ENCODE measurements at regions not wholly inside any gene's neighbourhood (a gene's known extent, or its start where the extent isn't known, plus 50 kb on each side); places are given as distances from the start of the nearest gene placed in this dataset.
"Not testable (repeated sequence)": the region's sequence is repeated elsewhere in the genome, so short reads cannot be mapped to it uniquely, and the experiment has no call there.

DNA sequence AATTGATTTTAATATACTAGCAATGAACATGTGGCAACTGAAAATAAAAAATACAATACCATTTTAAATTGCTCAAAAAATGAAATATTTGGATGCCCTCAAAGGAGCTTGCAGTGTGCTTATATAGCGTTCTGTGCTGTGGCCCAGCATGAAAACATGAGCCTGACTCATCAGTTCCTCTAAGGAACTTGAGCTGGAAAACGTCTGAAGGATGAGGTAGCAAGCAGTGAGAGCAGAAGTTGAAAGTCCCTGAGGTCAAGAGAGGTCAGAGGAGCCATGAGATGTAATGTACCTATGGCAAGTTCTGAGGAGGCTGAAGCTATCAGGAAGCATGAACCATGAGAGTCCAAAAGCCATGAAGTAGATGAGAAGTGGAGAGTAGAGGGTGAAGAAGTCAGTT lies 59.7 kb downstream of the HMGB3 start:
- DNase-seq, result no peak

DNA sequence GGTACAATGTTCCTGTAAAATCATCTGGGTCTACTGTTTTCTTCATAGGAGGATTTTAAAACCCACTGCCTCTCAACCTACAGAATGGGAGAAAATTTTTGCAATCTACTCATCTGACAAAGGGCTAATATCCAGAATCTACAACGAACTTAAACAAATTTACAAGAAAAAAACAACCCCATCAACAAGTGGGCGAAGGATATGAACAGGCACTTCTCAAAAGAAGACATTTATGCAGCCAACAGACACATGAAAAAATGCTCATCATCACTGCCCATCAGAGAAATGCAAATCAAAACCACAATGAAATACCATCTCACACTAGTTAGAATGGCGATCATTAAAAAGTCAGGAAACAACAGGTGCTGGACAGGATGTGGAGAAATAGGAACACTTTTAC lies 83.2 kb downstream of the HMGB3 start:
- DNase-seq, result not testable (repeated sequence)

DNA sequence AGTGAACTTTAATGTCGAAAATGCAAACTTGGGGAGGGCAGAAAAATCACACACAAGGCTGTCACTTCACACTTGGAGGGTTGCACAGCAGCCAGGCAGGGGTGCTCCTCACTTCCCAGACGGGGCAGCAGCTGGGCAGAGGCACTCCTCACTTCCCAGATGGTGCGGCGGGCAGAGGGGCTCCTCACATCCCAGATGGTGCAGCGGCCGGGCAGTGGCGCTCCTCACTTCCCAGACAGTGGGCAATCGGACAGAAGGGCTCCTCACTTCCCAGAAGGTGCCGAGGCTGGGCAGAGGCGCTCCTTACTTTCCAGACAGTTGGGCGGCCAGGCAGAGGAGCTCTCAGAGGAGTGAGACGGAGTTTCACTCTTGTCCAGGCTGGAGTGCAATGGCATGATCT lies 90.6 kb downstream of the HMGB3 start:
- DNase-seq, result peak in 1 of 2 experiments; percentile 25

DNA sequence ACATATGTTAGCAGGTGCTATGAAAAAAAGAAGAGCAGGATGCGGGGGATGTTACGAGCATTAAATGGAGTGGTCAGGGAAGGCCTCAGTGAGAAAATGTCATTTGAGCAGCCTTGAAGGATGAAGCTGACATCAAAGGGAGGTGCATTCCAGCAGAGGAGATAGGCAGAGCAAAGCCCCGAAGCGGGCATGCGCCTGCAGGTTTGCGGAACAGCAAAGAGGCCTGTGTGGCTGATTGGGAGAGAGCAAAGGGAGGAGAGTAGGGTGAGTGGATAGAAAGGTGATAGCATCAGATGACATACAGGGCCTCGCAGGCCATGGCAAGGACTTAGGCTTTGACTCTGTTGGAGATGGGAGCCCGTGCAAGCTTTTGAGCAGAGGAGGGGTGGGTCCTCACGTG lies 95.4 kb upstream of the GPR50 start:
- no peak for DNase-seq

DNA sequence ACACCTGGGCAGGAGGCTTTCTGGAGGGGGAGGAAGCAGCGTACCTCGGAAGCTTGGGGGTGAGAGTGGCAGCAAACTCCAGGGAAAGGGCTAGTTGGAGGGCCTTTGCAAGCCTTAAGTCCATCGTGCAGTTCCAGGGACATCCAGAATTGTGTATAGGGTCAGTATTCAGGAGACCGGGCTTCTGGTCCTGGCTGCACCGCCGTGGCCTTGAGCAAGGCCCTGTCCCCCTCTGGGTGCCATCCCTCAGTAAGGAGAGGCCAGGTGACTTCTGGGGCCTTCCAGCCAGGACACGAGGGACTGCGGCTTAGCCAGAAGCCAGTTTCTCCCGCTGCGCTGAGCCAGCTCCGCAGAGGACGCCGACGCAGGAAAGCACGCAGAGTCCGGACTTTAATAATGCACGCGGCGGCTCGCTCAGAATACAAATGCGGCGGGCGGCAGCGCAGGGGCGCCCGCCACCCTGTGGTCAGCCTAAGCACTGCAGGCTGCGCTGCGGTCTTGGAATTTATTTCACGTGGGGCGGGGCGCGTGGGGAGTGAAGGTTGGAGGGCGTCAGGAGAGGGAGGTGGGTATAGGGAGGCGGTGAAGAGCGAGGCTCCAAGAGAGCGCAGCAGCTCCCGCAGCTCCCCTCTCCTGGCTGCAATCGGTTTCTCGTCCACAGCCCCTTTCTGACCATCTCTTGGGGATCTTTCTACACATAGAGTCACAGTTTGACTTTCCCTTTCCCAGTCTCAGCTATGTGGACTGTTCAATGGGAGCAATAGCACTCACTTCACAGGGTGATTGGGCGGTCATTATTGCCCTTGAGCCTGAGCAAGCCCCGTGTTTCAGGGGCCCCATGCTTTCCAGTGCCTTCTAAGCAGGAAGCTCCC lies 94.1 kb upstream of the GPR50 start:
- DNase-seq, result peak in 1 of 2 experiments; percentile 76

DNA sequence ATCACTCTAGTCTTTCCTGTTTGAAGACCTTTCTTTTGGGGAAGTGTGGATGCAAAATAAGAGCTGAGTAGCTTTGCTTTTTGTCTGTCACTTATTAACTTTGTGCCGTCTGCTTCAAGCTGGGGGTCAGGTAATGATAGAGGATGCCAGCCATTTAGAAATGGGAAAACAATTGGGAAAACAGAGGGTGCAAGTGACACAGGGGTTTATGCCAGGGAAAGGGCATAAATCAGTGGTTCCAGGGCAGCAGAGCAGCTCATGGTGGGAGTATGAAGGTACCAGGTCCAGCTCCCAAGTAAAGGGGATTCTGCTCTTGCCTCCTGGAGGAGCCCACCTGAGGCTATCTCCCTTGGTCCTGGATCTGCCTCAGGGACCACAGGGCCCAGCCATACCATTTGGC lies 91.9 kb upstream of the GPR50 start:
- DNase-seq, result no peak

DNA sequence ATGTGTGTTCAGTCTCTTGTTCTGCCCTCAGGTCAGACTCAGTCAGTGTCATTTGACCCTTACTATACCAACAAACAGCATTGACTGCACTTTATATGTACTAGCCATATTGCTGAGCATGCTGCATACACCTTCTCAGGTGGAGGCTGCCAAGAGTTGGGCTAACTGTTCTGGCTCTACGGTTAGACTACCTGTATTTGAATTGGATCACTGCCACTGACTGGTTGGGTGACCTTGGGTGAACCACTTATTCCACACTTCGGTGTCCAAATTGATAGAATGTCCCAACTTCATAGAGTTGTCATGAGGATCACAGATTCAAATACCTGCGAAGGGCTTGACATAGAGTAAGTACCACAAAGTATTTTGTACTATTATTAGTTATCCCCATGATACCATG lies 91.2 kb upstream of the GPR50 start:
- DNase-seq, result no peak

DNA sequence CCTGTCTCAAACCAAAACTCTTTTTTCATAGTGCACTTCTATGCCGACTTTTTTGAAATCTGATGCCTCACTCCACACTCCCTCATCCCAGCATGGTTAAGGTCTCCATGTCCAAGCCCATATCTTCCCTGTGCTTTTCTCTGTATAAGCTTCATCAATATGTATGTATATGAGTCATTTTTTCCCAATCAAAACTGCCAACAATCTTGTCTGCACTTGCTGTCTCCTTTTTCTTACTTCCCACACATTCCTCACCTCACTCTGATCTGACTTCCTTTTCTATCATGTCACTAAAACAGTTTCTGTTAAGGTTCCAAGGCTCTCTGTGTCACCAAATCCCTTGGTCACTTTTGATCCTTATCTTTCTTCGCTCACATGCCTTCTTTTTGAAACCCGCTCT lies 88.2 kb upstream of the GPR50 start:
- no peak for DNase-seq

DNA sequence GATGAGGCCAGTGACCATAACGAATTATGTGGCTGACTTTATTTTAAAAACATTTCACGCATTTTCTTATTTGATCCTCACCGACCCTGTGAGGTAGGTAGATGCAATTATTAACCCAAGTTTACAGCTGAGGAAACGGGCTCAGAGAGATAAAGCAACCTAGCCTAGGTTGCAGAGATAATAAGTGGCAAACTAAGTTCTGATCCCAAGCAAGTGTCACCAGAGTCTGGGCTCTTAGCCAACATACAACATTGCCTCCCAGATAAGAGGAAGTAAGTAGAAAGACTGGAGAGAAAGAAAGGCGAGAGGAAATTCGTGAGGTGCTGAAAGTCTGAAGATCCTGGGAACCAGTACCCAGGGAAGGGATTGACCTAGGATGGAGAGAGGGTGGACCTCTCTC lies 77.4 kb upstream of the GPR50 start:
- DNase-seq, result no peak

DNA sequence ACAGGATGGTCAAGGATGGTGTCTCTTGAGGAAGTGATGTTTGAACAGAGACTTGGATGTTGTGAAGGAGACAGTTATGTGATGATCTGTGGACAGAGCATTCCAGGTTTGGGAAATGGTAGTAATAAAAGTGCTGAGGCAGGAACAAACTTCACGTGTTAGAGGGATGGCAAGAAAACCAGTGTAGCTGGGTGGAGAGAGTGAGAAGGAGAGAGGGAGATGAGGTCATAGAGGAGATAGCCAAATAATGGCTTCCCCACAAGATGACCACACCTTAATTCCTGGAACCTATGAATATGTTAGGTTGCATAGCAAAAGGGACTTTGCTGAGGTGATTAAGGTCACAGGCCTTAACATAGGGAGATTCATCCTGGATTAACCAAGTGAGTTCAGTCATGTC lies 75.6 kb upstream of the GPR50 start:
- no peak for DNase-seq

DNA sequence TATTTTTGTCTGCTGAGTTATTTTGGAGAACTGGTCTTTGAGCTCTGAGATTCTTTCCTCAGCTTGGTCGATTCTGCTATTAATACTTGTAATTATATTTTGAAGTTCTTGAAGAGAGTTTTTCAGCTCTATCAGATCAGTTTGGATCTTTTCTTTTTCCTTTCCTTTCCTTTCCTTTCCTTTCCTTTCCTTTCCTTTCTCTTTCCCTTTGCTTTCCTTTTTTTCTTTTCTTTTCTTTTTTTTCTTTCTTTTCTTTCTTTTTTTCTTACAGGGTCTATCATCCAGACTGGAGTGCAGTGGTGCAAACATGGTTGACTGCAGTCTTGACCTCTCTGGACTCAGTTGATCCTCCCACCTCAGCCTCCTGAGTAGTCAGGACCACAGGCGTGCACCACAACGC lies 63.2 kb upstream of the GPR50 start:
- not testable (repeated sequence) for DNase-seq
